Neuronal stem cell (in vitro differentiated cells): ENCODE measurements at regions not wholly inside any gene's neighbourhood (a gene's known extent, or its start where the extent isn't known, plus 50 kb on each side); places are given as distances from the start of the nearest gene placed in this dataset.

Experiments used
- DNase-seq: peaks from one replicate; pipeline ENCODE4 v3.0.0-alpha.2; 2013; ENCODE audit warnings: low spot score
- H2AFZ ChIP-seq: one replicate; pipeline ENCODE4 v1.6.1; 2013; ENCODE audit warnings: mild to moderate bottlenecking, low read length, inconsistent platforms
- H2AK5ac ChIP-seq: 2 replicates; pipeline ENCODE4 v1.6.1; 2013; ENCODE audit warnings: low read depth, mild to moderate bottlenecking, inconsistent platforms, low read length, moderate library complexity, mixed read lengths
- H2BK120ac ChIP-seq: 2 replicates; pipeline ENCODE4 v1.6.1; 2013; ENCODE audit warnings: low read depth, mild to moderate bottlenecking, inconsistent platforms, low read length, moderate library complexity, mixed read lengths
- H2BK12ac ChIP-seq: one replicate; pipeline ENCODE4 v1.6.1; 2013; ENCODE audit warnings: low read length, inconsistent platforms
- H2BK15ac ChIP-seq: 2 replicates; pipeline ENCODE4 v1.6.1; 2013; ENCODE audit warnings: mild to moderate bottlenecking, low read length, inconsistent platforms, mixed read lengths
- H2BK5ac ChIP-seq: one replicate; pipeline ENCODE4 v1.6.1; 2013; ENCODE audit warnings: inconsistent platforms, mild to moderate bottlenecking, low read length, moderate library complexity
- H3K14ac ChIP-seq: one replicate; pipeline ENCODE4 v1.6.1; 2013; ENCODE audit warnings: low read length, inconsistent platforms
- H3K18ac ChIP-seq: 2 replicates; pipeline ENCODE4 v1.6.1; 2013; ENCODE audit warnings: low read length, inconsistent platforms
- H3K23ac ChIP-seq: 2 replicates; pipeline ENCODE4 v1.6.1; 2013; ENCODE audit warnings: low read depth, mild to moderate bottlenecking, mixed read lengths, low read length, inconsistent platforms; ENCODE audit not compliant: poor library complexity
- H3K27ac ChIP-seq: replicated peaks from 3 replicates; pipeline ENCODE4 v1.5.1; 2013; ENCODE audit warnings: low read length, inconsistent platforms
- H3K27me3 ChIP-seq, 3 experiments: 2 replicates each; pipeline ENCODE4 v1.6.1; 2013; ENCODE audit warnings: low read length in 3 of 3, mild to moderate bottlenecking in 2 of 3, inconsistent platforms in 1 of 3, low read depth in 1 of 3, mixed read lengths in 1 of 3, moderate library complexity in 1 of 3; ENCODE audit not compliant: control insufficient read depth in 3 of 3, insufficient read depth in 3 of 3
- H3K36me3 ChIP-seq, 2 donors: replicated peaks in 1 of 2; 2 replicates each; pipeline ENCODE4 v1.6.1; 2013; ENCODE audit warnings: low read length in 2 of 2; ENCODE audit not compliant: control insufficient read depth in 2 of 2, insufficient read depth in 2 of 2
- H3K4ac ChIP-seq: 2 replicates; pipeline ENCODE4 v1.6.1; 2013; ENCODE audit warnings: inconsistent platforms, mild to moderate bottlenecking, low read length, moderate library complexity
- H3K4me1 ChIP-seq, 2 donors: 1 replicate in 1 of 2; 2 replicates in 1 of 2; pipeline ENCODE4 v1.6.1; 2013; ENCODE audit warnings: low read length in 2 of 2, low read depth in 1 of 2; ENCODE audit not compliant: control insufficient read depth in 2 of 2, insufficient read depth in 1 of 2
- H3K4me2 ChIP-seq: one replicate; pipeline ENCODE4 v1.6.1; 2013; ENCODE audit warnings: mild to moderate bottlenecking, low read length, inconsistent platforms; ENCODE audit not compliant: insufficient read depth, poor library complexity, severe bottlenecking
- H3K4me3 ChIP-seq, 2 donors: 2 replicates each; pipeline ENCODE4 v1.5.1; 2013; ENCODE audit warnings: low read length in 2 of 2, mild to moderate bottlenecking in 2 of 2, inconsistent platforms in 1 of 2, moderate library complexity in 1 of 2
- H3K79me1 ChIP-seq: one replicate; pipeline ENCODE4 v1.6.1; 2013; ENCODE audit warnings: low read depth, mild to moderate bottlenecking, inconsistent platforms, low read length, moderate library complexity
- H3K9ac ChIP-seq: one replicate; pipeline ENCODE4 v1.6.1; 2013; ENCODE audit warnings: mild to moderate bottlenecking, low read depth, low read length, inconsistent platforms; ENCODE audit not compliant: poor library complexity
- H3K9me3 ChIP-seq, 2 donors: replicated peaks in 1 of 2; 2 replicates each; pipeline versions ENCODE3 to v1.6.1; 2013; ENCODE audit warnings: low read length in 2 of 2, mild to moderate bottlenecking in 2 of 2, inconsistent platforms in 1 of 2, low read depth in 1 of 2, mixed read lengths in 1 of 2, moderate library complexity in 1 of 2; ENCODE audit not compliant: control insufficient read depth in 2 of 2, insufficient read depth in 1 of 2
- H4K8ac ChIP-seq: one replicate; pipeline ENCODE4 v1.6.1; 2013; ENCODE audit warnings: low read depth, mild to moderate bottlenecking, inconsistent platforms, low read length, moderate library complexity
- H4K91ac ChIP-seq: one replicate; pipeline ENCODE4 v1.6.1; 2013; ENCODE audit warnings: low read length, low read depth, mild to moderate bottlenecking, inconsistent platforms; ENCODE audit not compliant: poor library complexity
- WGBS, 2 donors: extraction: QIAGEN DNeasy Blood & Tissue Kit; methylation state at CpG; one replicate each; pipeline ENCODE4 v1.1.7; 2013; ENCODE audit warnings: missing lambda C conversion rate in 2 of 2, mixed read lengths in 1 of 2; ENCODE audit not compliant: insufficient read length in 2 of 2, insufficient replicate concordance in 1 of 2; ENCODE audit errors: extremely low coverage in 2 of 2; 5-methylcytosine and 5-hydroxymethylcytosine counted together

DNA sequence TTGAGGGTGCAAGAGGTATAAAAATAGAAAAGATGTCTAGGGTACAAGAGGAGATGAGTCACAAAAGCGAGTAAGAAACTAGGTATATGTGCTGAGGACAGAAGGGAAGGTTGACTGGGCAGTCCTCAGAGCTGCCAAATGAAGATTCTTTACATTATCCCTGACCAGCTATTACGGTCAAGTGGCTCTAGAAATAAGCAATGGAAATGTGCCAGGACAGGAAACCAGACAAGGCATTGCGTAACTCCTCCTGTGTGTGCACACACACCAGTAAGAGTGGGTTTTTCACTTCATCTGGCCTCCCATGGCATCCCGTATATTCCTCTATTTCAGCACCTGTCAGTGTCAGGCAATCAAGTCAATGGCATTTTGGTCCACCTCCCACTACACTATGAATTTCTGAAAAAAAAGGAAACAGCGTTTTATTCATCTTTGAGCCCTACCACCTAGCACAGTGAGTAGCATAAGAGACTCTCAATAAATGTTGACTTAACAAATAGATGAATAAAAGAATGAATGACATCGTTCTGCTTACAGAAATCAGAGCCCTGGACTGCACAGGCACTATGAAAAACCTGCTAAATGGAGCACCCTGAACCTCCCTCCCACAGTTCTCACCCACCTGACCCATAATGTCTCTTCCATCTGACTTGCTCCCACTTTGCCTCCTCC lies 62.6 kb upstream of the KLF3 start:
- no peaks in the 10 kb centered on the region for H3K27me3 ChIP-seq
- H3K9ac ChIP-seq: no peak overlapping the region
- no peak overlapping the region for H3K4me3 ChIP-seq
- no peak overlapping the region for H2AK5ac ChIP-seq
- no peak overlapping the region for H2BK120ac ChIP-seq
- no peak overlapping the region for H2AFZ ChIP-seq
- H3K18ac ChIP-seq: no peak overlapping the region
- no peak overlapping the region for H3K27ac ChIP-seq
- H3K4me1 ChIP-seq: peaks cover 8 to 12% of the 10 kb centered on the region in 2 donors
- no peak overlapping the region for H2BK5ac ChIP-seq
- H3K14ac ChIP-seq: no peak overlapping the region
- H3K79me1 ChIP-seq: no peaks in the 10 kb centered on the region
- DNase-seq: no peak
- H3K23ac ChIP-seq: no peak overlapping the region
- H4K8ac ChIP-seq: no peak overlapping the region
- no peak overlapping the region for H2BK12ac ChIP-seq
- H2BK15ac ChIP-seq: no peak overlapping the region
- no peak overlapping the region for H3K4ac ChIP-seq
- H3K36me3 ChIP-seq: no peaks in the 10 kb centered on the region
- peaks cover 2 to 10% of the 10 kb centered on the region in 2 donors for H3K9me3 ChIP-seq
- H4K91ac ChIP-seq: no peak overlapping the region
- no CpG with 5 or more reads among the region's 6 CpGs for WGBS, 2 donors
- H3K4me2 ChIP-seq: no peak overlapping the region

DNA sequence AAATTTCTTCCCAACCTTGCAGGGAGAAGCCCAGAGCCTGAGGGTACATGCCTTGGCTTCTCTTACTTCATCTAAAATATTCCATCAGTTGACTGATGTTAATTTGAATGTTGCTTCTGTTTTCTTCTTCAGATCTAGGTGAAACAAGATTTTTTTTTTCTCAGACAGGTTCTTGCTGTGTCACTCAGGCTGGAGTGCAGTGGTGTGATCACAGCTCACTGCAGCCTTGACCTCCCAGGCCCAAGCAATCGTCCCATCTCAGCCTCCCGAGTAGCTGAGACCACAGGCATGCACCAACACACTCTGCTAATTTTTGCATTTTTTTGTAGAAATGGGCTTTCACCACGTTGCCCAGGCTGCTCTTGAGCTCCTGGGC lies 62.1 kb upstream of the KLF3 start:
- H2BK12ac ChIP-seq: no peak overlapping the region
- no peak overlapping the region for H2BK5ac ChIP-seq
- no peak for DNase-seq
- H3K27ac ChIP-seq: no peak overlapping the region
- no peak overlapping the region for H3K23ac ChIP-seq
- no peak overlapping the region for H3K9ac ChIP-seq
- peak overlapping the region; percentile 6 for H3K14ac ChIP-seq
- H4K8ac ChIP-seq: no peak overlapping the region
- H3K79me1 ChIP-seq: no peaks in the 10 kb centered on the region
- no CpG with 5 or more reads among the region's 3 CpGs for WGBS, 2 donors
- no peak overlapping the region for H3K4me3 ChIP-seq
- no peak overlapping the region for H2BK120ac ChIP-seq
- no peak overlapping the region for H2BK15ac ChIP-seq
- H3K9me3 ChIP-seq: peaks cover 2 to 15% of the 10 kb centered on the region in 2 donors
- H3K4me1 ChIP-seq: peaks cover 10 to 16% of the 10 kb centered on the region in 2 donors
- H3K27me3 ChIP-seq: no peaks in the 10 kb centered on the region
- H3K4ac ChIP-seq: no peak overlapping the region
- H3K4me2 ChIP-seq: no peak overlapping the region
- H3K36me3 ChIP-seq: no peaks in the 10 kb centered on the region
- H4K91ac ChIP-seq: no peak overlapping the region
- no peak overlapping the region for H3K18ac ChIP-seq
- no peak overlapping the region for H2AK5ac ChIP-seq
- H2AFZ ChIP-seq: no peak overlapping the region

DNA sequence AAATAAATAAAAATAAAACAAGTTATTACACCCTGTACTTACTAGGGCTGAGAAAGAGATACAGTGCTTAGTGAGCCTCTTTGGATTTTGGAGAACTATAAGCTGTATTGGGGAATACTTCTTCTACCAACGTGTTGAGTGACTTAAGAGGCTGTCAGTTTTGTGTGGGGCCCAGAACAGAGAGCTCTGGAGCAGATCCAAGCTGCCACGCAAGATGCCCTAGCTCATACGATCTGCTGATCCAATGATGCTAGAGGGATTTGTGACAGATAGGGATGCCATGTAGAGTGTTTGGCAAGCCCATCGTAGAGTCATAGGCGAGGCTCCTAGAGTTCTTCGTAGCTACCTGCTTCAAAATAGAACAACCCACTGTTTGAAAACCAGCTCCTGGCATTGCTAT lies 60.3 kb upstream of the KLF3 start:
- no peak overlapping the region for H2AFZ ChIP-seq
- H3K4me1 ChIP-seq: peaks cover 10 to 16% of the 10 kb centered on the region in 2 donors
- H3K9me3 ChIP-seq: peaks cover 2 to 24% of the 10 kb centered on the region in 2 donors
- H3K9ac ChIP-seq: no peak overlapping the region
- WGBS, 2 donors: no CpG with 5 or more reads among the region's 6 CpGs
- peaks cover 0 to 2% of the 10 kb centered on the region in 2 donors for H3K36me3 ChIP-seq
- no peak overlapping the region for H3K27ac ChIP-seq
- H3K4me3 ChIP-seq: no peak overlapping the region
- H3K14ac ChIP-seq: no peak overlapping the region
- H3K18ac ChIP-seq: no peak overlapping the region
- H4K91ac ChIP-seq: no peak overlapping the region
- no peak overlapping the region for H2BK120ac ChIP-seq
- H2BK12ac ChIP-seq: no peak overlapping the region
- H3K79me1 ChIP-seq: no peaks in the 10 kb centered on the region
- no peak overlapping the region for H3K4me2 ChIP-seq
- no peaks in the 10 kb centered on the region for H3K27me3 ChIP-seq
- no peak for DNase-seq
- no peak overlapping the region for H4K8ac ChIP-seq
- no peak overlapping the region for H3K4ac ChIP-seq
- H2AK5ac ChIP-seq: no peak overlapping the region
- no peak overlapping the region for H3K23ac ChIP-seq
- H2BK5ac ChIP-seq: no peak overlapping the region
- no peak overlapping the region for H2BK15ac ChIP-seq

DNA sequence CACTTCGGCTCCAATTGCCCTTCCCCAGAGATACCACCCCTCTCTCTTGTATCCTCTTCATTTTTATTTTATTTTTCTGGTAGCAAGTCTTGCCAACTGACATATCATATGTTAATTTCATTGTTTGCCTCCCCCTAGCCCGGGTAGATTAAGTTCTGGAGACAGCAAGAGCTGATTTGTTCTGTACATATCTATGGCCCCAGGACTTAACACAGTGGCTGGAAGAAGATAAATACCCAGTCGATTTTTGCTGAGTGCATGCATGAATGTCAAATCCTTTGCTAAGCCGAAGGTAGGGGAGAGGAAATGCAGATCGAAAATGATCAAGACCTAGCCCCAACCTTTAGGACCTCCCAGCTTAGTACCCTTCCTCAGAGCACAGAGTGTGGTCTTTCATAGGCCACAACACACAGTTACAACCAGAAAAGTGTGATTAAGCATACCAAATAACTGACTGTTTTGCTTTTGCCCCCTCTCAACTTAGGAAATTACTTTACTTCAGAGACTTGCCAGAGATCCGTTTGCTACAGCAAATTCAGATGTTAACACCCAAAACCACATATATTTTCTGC lies 58.7 kb upstream of the KLF3 start:
- Histone ChIP-seq H2BK120ac (no peak overlapping the region), H3K27ac (no peak overlapping the region)
- no peak for DNase-seq

More for the DNA sequence above, 58.7 kb upstream of the KLF3 start:
- no peak overlapping the region for H3K4me2 ChIP-seq
- H3K36me3 ChIP-seq: peaks cover 0 to 2% of the 10 kb centered on the region in 2 donors
- peaks cover 10 to 17% of the 10 kb centered on the region in 2 donors for H3K4me1 ChIP-seq
- no peak overlapping the region for H4K91ac ChIP-seq
- no peaks in the 10 kb centered on the region for H3K79me1 ChIP-seq
- WGBS, 2 donors: no CpG with 5 or more reads among the region's 6 CpGs
- H2BK5ac ChIP-seq: no peak overlapping the region
- peak overlapping the region; percentile 60 for H2AFZ ChIP-seq
- no peak overlapping the region for H2BK12ac ChIP-seq
- no peaks in the 10 kb centered on the region for H3K27me3 ChIP-seq
- H3K23ac ChIP-seq: no peak overlapping the region
- no peak overlapping the region for H3K9ac ChIP-seq
- H3K4ac ChIP-seq: no peak overlapping the region
- no peak overlapping the region for H2BK15ac ChIP-seq
- H3K9me3 ChIP-seq: peaks cover 2 to 24% of the 10 kb centered on the region in 2 donors
- H3K4me3 ChIP-seq: no peak overlapping the region
- no peak overlapping the region for H4K8ac ChIP-seq
- H2AK5ac ChIP-seq: no peak overlapping the region
- H3K18ac ChIP-seq: no peak overlapping the region
- H3K14ac ChIP-seq: no peak overlapping the region
